Type B pancreatic cell (in vitro differentiated cells): ENCODE measurements at regions not wholly inside any gene's neighbourhood (a gene's known extent, or its start where the extent isn't known, plus 50 kb on each side); places are given as distances from the start of the nearest gene placed in this dataset.

ENCODE experiments used
- DNase-seq: peaks from one replicate; pipeline ENCODE4 v3.0.0; 2021; ENCODE audit warnings: mixed read lengths; ENCODE audit not compliant: unreplicated experiment; ENCODE audit errors: extremely low spot score
- H3K27ac Mint-ChIP-seq: 2 replicates; pipeline ENCODE4 v1.8.0; 2021; ENCODE audit warnings: mild to moderate bottlenecking, mixed read lengths
- H3K27me3 Mint-ChIP-seq: 2 replicates; pipeline ENCODE4 v1.8.0; 2021; ENCODE audit warnings: mixed read lengths
- H3K36me3 Mint-ChIP-seq: 2 replicates; pipeline ENCODE4 v1.8.0; 2021; ENCODE audit warnings: mixed read lengths
- H3K4me1 Mint-ChIP-seq: one replicate; pipeline ENCODE4 v1.8.0; 2021; ENCODE audit warnings: mixed read lengths; ENCODE audit not compliant: unreplicated experiment
- H3K4me3 Mint-ChIP-seq: 2 replicates; pipeline ENCODE4 v1.8.0; 2021; ENCODE audit warnings: mild to moderate bottlenecking, mixed read lengths
- H3K9me3 Mint-ChIP-seq: 2 replicates; pipeline ENCODE4 v1.8.0; 2021; ENCODE audit warnings: mixed read lengths
- TF ChIP-seq, protein P1 (sequence below): fragments of 200-600 bp; sonication (generic); conservative IDR thresholded peaks from 2 replicates; pipeline ENCODE4 v1.5.0; 2021; ENCODE audit warnings: antibody characterized with exemption, mild to moderate bottlenecking

- Mint-ChIP-seq H3K4me1 (no peaks in the 10 kb centered on the region), H3K27me3 (no peaks in the 10 kb centered on the region), H3K9me3 (no peaks in the 10 kb centered on the region), H3K36me3 (no peaks in the 10 kb centered on the region), H3K27ac (no peak overlapping the region), H3K4me3 (no peak overlapping the region)
- TF ChIP-seq, protein P1, sequence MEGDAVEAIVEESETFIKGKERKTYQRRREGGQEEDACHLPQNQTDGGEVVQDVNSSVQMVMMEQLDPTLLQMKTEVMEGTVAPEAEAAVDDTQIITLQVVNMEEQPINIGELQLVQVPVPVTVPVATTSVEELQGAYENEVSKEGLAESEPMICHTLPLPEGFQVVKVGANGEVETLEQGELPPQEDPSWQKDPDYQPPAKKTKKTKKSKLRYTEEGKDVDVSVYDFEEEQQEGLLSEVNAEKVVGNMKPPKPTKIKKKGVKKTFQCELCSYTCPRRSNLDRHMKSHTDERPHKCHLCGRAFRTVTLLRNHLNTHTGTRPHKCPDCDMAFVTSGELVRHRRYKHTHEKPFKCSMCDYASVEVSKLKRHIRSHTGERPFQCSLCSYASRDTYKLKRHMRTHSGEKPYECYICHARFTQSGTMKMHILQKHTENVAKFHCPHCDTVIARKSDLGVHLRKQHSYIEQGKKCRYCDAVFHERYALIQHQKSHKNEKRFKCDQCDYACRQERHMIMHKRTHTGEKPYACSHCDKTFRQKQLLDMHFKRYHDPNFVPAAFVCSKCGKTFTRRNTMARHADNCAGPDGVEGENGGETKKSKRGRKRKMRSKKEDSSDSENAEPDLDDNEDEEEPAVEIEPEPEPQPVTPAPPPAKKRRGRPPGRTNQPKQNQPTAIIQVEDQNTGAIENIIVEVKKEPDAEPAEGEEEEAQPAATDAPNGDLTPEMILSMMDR, result no peak
- DNase-seq, result no peak
Observed at GRCh38 chr12:87793131-87793530, 236.1 kb downstream of the C12orf50 start.

DNA sequence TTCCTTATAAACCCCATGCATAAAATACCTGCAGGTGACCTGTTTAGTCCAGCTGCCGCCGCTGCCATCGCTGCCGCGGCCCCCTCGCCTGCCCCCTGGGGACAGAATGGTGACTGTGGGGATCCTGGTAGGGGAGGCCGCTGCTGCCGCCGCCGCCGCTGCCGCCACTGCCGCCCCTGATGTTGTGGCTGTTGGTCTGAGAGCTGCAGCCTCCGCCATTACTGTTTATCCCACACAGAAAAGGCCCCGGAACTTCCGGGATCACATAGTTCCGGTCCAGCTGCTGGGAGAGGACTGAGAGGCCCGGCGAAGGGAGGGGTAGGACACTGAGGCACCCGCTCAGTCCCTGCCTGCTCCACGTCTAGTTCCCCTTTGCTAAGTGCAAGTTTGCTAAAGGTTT lies 244.9 kb downstream of the C12orf50 start:
- Mint-ChIP-seq H3K4me3 (no peak overlapping the region), H3K27ac (no peak overlapping the region), H3K9me3 (no peaks in the 10 kb centered on the region), H3K4me1 (no peaks in the 10 kb centered on the region), H3K27me3 (no peaks in the 10 kb centered on the region), H3K36me3 (no peaks in the 10 kb centered on the region)
- TF ChIP-seq, protein P1, result no peak
- DNase-seq, result no peak

DNA sequence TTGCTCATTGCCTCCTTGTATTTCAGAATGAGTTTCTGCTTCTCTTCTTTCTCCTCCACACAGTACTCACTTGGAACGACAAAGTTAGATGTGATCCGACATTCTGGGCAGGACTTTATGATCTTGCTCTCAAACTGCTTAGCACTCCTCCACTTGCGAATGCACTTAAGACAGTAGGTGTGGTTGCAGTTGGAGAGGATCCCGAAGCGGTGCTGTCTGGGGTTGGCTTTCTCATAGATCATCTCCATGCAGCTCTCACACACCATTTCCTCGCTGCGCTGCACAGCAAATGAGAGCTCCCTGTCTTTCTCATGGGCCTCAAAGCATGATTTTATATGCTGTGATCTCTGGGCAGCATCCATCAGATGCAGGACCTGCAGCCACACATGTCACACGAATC lies 245.7 kb downstream of the C12orf50 start:
- Mint-ChIP-seq H3K9me3 (no peaks in the 10 kb centered on the region), H3K4me3 (no peak overlapping the region), H3K27me3 (no peaks in the 10 kb centered on the region), H3K27ac (no peak overlapping the region), H3K36me3 (no peaks in the 10 kb centered on the region), H3K4me1 (no peaks in the 10 kb centered on the region)
- TF ChIP-seq, protein P1, result no peak
- no peak for DNase-seq

DNA sequence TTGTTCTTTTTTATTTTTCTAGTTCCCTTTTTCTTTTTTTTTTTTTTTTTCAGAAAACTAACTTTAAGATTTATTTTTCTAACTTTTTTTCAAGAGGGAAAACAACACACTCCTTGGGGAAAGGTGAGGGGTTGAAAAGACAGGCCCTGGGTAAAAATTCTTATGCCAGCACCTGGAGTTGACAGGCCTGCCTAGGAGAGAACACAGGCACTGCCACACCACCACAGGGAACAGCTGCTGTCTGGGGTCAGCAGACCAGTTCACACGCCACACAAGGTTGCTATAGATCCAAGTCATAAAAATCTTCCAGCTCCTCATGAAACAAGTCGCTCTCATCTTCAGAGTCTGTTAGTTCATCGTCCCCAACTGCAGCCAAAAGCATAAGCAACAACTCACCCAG lies 246.4 kb downstream of the C12orf50 start:
- H3K27me3 Mint-ChIP-seq, result no peaks in the 10 kb centered on the region
- no peak overlapping the region for H3K4me3 Mint-ChIP-seq
- DNase-seq, result no peak
- H3K9me3 Mint-ChIP-seq, result no peaks in the 10 kb centered on the region
- H3K4me1 Mint-ChIP-seq, result no peaks in the 10 kb centered on the region
- TF ChIP-seq, protein P1, result no peak
- no peak overlapping the region for H3K27ac Mint-ChIP-seq
- no peaks in the 10 kb centered on the region for H3K36me3 Mint-ChIP-seq

- Mint-ChIP-seq H3K9me3 (no peaks in the 10 kb centered on the region), H3K4me3 (no peak overlapping the region), H3K27ac (no peak overlapping the region), H3K36me3 (no peaks in the 10 kb centered on the region), H3K4me1 (no peaks in the 10 kb centered on the region), H3K27me3 (no peaks in the 10 kb centered on the region)
- no peak for DNase-seq
- TF ChIP-seq, protein P1, result no peak
Observed at GRCh38 chr12:87779858-87780498, 249.2 kb downstream of the C12orf50 start.

DNA sequence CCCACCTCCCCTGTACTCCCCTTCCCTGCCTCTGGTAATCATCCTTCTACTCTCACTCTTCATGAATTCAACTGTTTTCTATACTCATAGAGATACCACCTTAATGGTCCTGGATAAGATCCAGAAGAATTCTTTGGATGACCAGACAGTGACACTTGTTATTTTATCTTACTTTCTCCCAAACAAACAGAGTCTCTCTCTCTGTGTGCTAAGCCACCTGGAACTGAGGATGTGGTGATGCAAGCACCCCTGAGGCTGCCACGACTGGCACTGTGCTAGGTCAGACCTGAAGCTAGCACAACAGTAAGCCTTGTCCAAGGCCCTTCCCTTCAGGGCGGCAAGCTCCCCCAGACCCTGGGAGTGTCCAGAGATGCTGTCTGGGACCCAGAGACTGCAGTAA lies 250.2 kb downstream of the C12orf50 start:
- no peaks in the 10 kb centered on the region for H3K4me1 Mint-ChIP-seq
- H3K27me3 Mint-ChIP-seq, result no peaks in the 10 kb centered on the region
- H3K36me3 Mint-ChIP-seq, result no peaks in the 10 kb centered on the region
- no peak overlapping the region for H3K4me3 Mint-ChIP-seq
- no peak for DNase-seq
- H3K9me3 Mint-ChIP-seq, result no peaks in the 10 kb centered on the region
- no peak overlapping the region for H3K27ac Mint-ChIP-seq
- TF ChIP-seq, protein P1, result no peak
